Upper lobe of left lung (tissue), 6 donors: ENCODE measurements at regions not wholly inside any gene's neighbourhood (a gene's known extent, or its start where the extent isn't known, plus 50 kb on each side); places are given as distances from the start of the nearest gene placed in this dataset.
"Not testable (repeated sequence)": the region's sequence is repeated elsewhere in the genome, so short reads cannot be mapped to it uniquely, and the experiment has no call there.

Experiments used
- ATAC-seq, 2 donors: fragments of 200-7000 bp; cut with Tn5 transposase; one replicate each; pipeline ENCODE4 v1.9.1; 2022; ENCODE audit warnings: mild to moderate bottlenecking in 2 of 2, moderate library complexity in 2 of 2; ENCODE audit not compliant: low FRiP score in 2 of 2
- DNase-seq, 2 donors: peaks; one replicate each; pipeline ENCODE4 v3.0.0-alpha.2; 2019 to 2020
- H3K27ac ChIP-seq, 4 donors: fragments of 200-600 bp; sonication (generic); one replicate each; pipeline ENCODE4 v1.5.1; 2016 to 2019
- H3K27me3 ChIP-seq, 4 donors: fragments of 200-600 bp; sonication (generic); one replicate each; pipeline ENCODE4 v1.5.1; 2017 to 2019
- H3K36me3 ChIP-seq, 4 donors: fragments of 200-600 bp; sonication (generic); one replicate each; pipeline ENCODE4 v1.5.1; 2016 to 2019
- H3K4me1 ChIP-seq, 4 donors: fragments of 200-600 bp; sonication (generic); one replicate each; pipeline ENCODE4 v1.5.1; 2018 to 2019
- H3K4me3 ChIP-seq, 4 donors: fragments of 200-600 bp; sonication (generic); one replicate each; pipeline ENCODE4 v1.5.1; 2017 to 2019; ENCODE audit warnings: mild to moderate bottlenecking in 2 of 4, moderate library complexity in 1 of 4
- H3K9me3 ChIP-seq, 4 donors: fragments of 200-600 bp; sonication (generic); one replicate each; pipeline ENCODE4 v1.5.1; 2018 to 2019
- CTCF ChIP-seq, 6 experiments: fragments of 450-650 bp in 4 of 6; fragments of 200-600 bp in 2 of 6; sonication (generic) in 2 of 6; IDR thresholded peaks; one replicate each; pipeline ENCODE4 v1.5.1; 2016 to 2019; ENCODE audit warnings: antibody characterized with exemption in 6 of 6
- EP300 ChIP-seq, 4 donors: sonication (generic); formaldehyde crosslinking; IDR thresholded peaks; one replicate each; pipeline ENCODE4 v1.5.1; 2017; ENCODE audit warnings: antibody characterized with exemption in 4 of 4, control low read depth in 2 of 4
- POLR2A ChIP-seq, 4 donors: fragments of 450-650 bp; IDR thresholded peaks; one replicate each; pipeline ENCODE4 v1.5.1; 2016 to 2017; ENCODE audit warnings: antibody characterized with exemption in 4 of 4, mild to moderate bottlenecking in 2 of 4
- POLR2AphosphoS5 ChIP-seq, 2 donors: sonication (generic); formaldehyde crosslinking; IDR thresholded peaks; one replicate each; pipeline ENCODE4 v1.5.1; 2017; ENCODE audit warnings: antibody characterized with exemption in 2 of 2
- WGBS, 2 donors: methylation state at CpG; one replicate each; pipeline ENCODE4 v1.1.5; 2017 to 2018; 5-methylcytosine and 5-hydroxymethylcytosine counted together
- donor health status: DM: no; HTN: no; CAD: no; lungs with moderate emphysema.
- donor health status: DM: no; HTN: yes; CAD: no; lungs with severe emphysema.

DNA sequence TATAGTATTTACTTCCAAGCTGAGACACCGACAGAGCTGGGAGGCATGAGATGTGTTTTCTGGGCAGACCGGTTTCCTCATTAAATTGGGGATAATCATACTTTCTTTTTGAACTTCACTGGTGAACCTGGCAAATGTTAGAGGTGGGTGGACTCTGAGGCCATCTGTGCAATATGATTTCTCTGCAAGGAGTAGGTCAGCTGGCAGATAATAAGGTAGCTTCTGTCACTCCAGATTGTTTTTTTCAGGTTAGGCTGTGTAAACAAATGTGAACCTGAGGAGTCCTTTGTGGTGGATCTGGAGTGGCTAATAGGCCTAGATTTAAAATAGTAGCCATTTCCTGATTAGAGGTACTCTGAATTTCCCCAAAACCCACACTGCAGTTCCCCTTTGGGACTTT is 75.4 kb upstream of the S1PR3 start:
- DNase-seq, result no peak
- peaks cover 0 to 7% (median 5%) of the 10 kb centered on the region in 4 donors for H3K9me3 ChIP-seq
- ATAC-seq, result no peak
- no peak overlapping the region for H3K4me3 ChIP-seq
- 71 to 74% methylated on average over 2 of the region's 2 CpGs for whole genome bisulfite sequencing, 2 donors
- no peaks in the 10 kb centered on the region for H3K4me1 ChIP-seq
- H3K36me3 ChIP-seq, result no peaks in the 10 kb centered on the region
- no peak overlapping the region for H3K27ac ChIP-seq
- TF ChIP-seq CTCF (IDR thresholded peaks at IDR 0.05), result no peak
- no peak for TF ChIP-seq EP300 (IDR thresholded peaks at IDR 0.05)
- no peak for TF ChIP-seq POLR2A (IDR thresholded peaks at IDR 0.05)
- no peak for TF ChIP-seq POLR2AphosphoS5 (IDR thresholded peaks at IDR 0.05)
- H3K27me3 ChIP-seq, result no peaks in the 10 kb centered on the region

DNA sequence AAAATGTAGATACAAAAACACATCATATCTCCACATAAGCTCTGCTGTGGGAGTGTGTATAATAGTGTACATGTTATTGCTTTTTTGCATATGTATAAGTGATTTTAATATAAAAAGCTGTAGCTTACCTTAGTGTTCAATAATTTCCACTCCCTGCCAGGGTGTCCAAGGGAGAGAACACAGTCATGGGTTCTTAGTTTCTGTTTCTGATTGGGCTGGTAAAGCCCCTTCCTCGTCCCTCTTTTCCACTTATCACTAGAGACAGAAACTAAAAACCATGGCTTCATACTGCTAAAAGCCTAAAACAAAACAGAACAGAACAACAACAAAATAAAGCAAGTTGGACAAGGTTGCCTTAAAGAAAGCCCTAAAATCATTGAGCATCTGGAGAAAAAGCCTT is 74.4 kb upstream of the S1PR3 start:
- 5 to 34% methylated on average over 1 of the region's 1 CpG for WGBS, 2 donors
- TF ChIP-seq EP300 (IDR thresholded peaks at IDR 0.05) (no peak), CTCF (IDR thresholded peaks at IDR 0.05) (no peak), POLR2AphosphoS5 (IDR thresholded peaks at IDR 0.05) (no peak), POLR2A (IDR thresholded peaks at IDR 0.05) (no peak)
- H3K27ac ChIP-seq, result no peak overlapping the region
- H3K36me3 ChIP-seq, result no peaks in the 10 kb centered on the region
- no peaks in the 10 kb centered on the region for H3K4me1 ChIP-seq
- no peak overlapping the region for H3K4me3 ChIP-seq
- H3K27me3 ChIP-seq, result no peaks in the 10 kb centered on the region
- no peak for ATAC-seq
- peaks cover 0 to 7% (median 5%) of the 10 kb centered on the region in 4 donors for H3K9me3 ChIP-seq
- no peak for DNase-seq

DNA sequence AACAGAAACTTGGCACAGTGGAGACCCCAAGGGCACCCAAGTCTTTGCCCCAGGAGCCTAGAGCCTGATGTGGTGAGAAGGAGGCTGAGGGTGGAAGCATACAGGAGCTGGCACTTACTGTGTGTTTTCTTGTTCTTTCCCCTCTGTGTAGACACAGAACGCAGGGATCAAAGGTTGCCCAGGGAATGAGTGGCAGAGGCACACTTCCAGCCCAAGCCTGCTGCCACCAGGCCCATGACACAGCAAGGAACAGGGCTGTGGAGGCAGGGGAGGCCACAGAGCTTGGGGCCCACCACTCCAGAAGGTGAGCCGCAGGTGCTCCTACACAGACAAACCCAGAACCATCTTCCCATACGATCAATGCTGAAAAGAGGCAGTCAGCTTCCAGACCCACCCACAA is 73.9 kb upstream of the S1PR3 start:
- no peaks in the 10 kb centered on the region for H3K4me1 ChIP-seq
- no peak overlapping the region for H3K4me3 ChIP-seq
- WGBS, 2 donors, result 94% methylated on average over 3 of the region's 3 CpGs
- no peaks in the 10 kb centered on the region for H3K36me3 ChIP-seq
- ATAC-seq (peak in 1 of 2 donors; percentile 31), DNase-seq (no peak)
- peaks cover 0 to 7% (median 5%) of the 10 kb centered on the region in 4 donors for H3K9me3 ChIP-seq
- TF ChIP-seq EP300 (IDR thresholded peaks at IDR 0.05), result no peak
- TF ChIP-seq CTCF (IDR thresholded peaks at IDR 0.05), result no peak
- no peak for TF ChIP-seq POLR2AphosphoS5 (IDR thresholded peaks at IDR 0.05)
- no peak for TF ChIP-seq POLR2A (IDR thresholded peaks at IDR 0.05)
- no peak overlapping the region for H3K27ac ChIP-seq
- no peaks in the 10 kb centered on the region for H3K27me3 ChIP-seq

DNA sequence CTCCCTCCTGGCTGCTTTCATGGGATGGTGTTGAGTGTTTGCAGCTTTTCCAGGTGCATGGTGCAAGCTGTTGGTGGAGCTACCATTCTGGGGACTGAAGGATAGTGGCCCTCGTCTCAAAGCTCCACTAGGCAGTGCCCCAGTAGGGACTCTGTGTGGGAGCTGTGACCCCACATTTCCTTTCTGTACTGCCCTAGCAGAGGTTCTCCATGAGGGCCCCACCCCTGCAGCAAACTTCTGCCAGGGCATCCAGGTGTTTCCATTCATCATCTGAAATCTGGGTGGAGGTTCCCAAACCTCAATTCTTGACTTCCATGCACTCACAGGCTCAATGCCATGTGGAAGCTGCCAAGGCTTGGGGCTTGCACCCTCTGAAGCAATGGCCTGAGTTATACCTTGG is 72.7 kb upstream of the S1PR3 start:
- DNase-seq, H3K9me3 ChIP-seq, H3K27ac ChIP-seq, H3K36me3 ChIP-seq, H3K27me3 ChIP-seq, H3K4me1 ChIP-seq, ATAC-seq, H3K4me3 ChIP-seq: not testable (repeated sequence)
- WGBS, 2 donors, result 80% methylated on average over 1 of the region's 1 CpG; no CpG with 5 or more reads in 1 of the 2 donors

- 95 to 100% methylated on average over 1 of the region's 1 CpG for WGBS, 2 donors
- no peaks in the 10 kb centered on the region for H3K4me1 ChIP-seq
- TF ChIP-seq POLR2AphosphoS5 (IDR thresholded peaks at IDR 0.05) (no peak), POLR2A (IDR thresholded peaks at IDR 0.05) (no peak), CTCF (IDR thresholded peaks at IDR 0.05) (no peak), EP300 (IDR thresholded peaks at IDR 0.05) (no peak)
Measured at GRCh38 chr9:88920645-88921044, 70.6 kb upstream of the S1PR3 start.

More at GRCh38 chr9:88920645-88921044, 70.6 kb upstream of the S1PR3 start:
- no peaks in the 10 kb centered on the region for H3K27me3 ChIP-seq
- H3K9me3 ChIP-seq, result peaks cover 0 to 7% (median 5%) of the 10 kb centered on the region in 4 donors
- ATAC-seq (no peak), DNase-seq (no peak)
- H3K36me3 ChIP-seq, result no peaks in the 10 kb centered on the region
- no peak overlapping the region for H3K27ac ChIP-seq
- H3K4me3 ChIP-seq, result no peak overlapping the region
